Upper lobe of left lung (tissue), 4 donors: ENCODE measurements at regions not wholly inside any gene's neighbourhood (a gene's known extent, or its start where the extent isn't known, plus 50 kb on each side); places are given as distances from the start of the nearest gene placed in this dataset.

Experiments used
- EP300 ChIP-seq, 4 donors: sonication (generic); formaldehyde crosslinking; IDR thresholded peaks; one replicate each; pipeline ENCODE4 v1.5.1; 2017; ENCODE audit warnings: antibody characterized with exemption in 4 of 4, control low read depth in 2 of 4
- POLR2A ChIP-seq, 4 donors: fragments of 450-650 bp; IDR thresholded peaks; one replicate each; pipeline ENCODE4 v1.5.1; 2016 to 2017; ENCODE audit warnings: antibody characterized with exemption in 4 of 4, mild to moderate bottlenecking in 2 of 4
- POLR2AphosphoS5 ChIP-seq, 2 donors: sonication (generic); formaldehyde crosslinking; IDR thresholded peaks; one replicate each; pipeline ENCODE4 v1.5.1; 2017; ENCODE audit warnings: antibody characterized with exemption in 2 of 2
- TF ChIP-seq, protein P1 (sequence below), 6 experiments: fragments of 450-650 bp in 4 of 6; fragments of 200-600 bp in 2 of 6; sonication (generic) in 2 of 6; IDR thresholded peaks; one replicate each; pipeline ENCODE4 v1.5.1; 2016 to 2019; ENCODE audit warnings: antibody characterized with exemption in 6 of 6

DNA sequence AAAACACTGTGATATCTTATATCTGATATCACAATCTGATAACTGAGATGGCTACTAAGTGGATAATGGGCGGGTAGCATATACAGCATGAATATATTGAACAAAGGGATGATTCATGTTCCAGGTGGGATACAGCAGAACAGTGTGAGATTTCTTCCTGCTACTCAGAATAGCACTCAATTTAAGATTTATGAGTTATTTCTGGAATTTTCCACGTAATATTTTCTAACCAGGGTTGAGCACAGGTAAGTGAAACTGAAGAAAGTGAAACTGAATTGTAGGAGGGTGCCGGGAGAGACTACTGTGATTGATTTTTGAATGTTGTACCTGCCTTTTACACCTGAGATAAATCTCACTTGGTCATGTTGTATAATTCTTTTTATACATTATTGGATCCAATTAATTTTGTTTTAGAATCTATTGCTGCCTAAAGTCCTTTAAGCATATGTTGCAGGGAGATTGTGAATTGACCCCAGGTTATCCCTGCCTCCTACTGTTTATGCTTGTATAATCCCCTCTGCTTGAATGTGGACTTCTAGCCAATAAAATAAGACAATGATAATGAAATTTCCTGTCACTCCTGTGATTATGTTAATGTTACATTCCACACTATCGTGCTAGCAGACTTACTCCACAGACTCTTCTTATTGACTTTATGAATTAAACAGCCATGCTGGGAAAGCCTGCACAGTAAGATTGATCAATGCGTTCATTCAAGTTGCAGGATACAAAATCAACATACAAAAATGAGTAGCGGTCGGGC, 67.6 kb upstream of the RBBP8 start:
- TF ChIP-seq, protein P1, sequence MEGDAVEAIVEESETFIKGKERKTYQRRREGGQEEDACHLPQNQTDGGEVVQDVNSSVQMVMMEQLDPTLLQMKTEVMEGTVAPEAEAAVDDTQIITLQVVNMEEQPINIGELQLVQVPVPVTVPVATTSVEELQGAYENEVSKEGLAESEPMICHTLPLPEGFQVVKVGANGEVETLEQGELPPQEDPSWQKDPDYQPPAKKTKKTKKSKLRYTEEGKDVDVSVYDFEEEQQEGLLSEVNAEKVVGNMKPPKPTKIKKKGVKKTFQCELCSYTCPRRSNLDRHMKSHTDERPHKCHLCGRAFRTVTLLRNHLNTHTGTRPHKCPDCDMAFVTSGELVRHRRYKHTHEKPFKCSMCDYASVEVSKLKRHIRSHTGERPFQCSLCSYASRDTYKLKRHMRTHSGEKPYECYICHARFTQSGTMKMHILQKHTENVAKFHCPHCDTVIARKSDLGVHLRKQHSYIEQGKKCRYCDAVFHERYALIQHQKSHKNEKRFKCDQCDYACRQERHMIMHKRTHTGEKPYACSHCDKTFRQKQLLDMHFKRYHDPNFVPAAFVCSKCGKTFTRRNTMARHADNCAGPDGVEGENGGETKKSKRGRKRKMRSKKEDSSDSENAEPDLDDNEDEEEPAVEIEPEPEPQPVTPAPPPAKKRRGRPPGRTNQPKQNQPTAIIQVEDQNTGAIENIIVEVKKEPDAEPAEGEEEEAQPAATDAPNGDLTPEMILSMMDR (IDR thresholded peaks at IDR 0.05) = no peak
- TF ChIP-seq POLR2AphosphoS5 (IDR thresholded peaks at IDR 0.05) = no peak
- TF ChIP-seq POLR2A (IDR thresholded peaks at IDR 0.05) = no peak
- TF ChIP-seq EP300 (IDR thresholded peaks at IDR 0.05) = no peak
